ENCODE measurements at regions not wholly inside any gene's neighbourhood (a gene's known extent, or its start where the extent isn't known, plus 50 kb on each side); places are given as distances from the start of the nearest gene placed in this dataset.
"Not testable (repeated sequence)": the region's sequence is repeated elsewhere in the genome, so short reads cannot be mapped to it uniquely, and the experiment has no call there.

DNA sequence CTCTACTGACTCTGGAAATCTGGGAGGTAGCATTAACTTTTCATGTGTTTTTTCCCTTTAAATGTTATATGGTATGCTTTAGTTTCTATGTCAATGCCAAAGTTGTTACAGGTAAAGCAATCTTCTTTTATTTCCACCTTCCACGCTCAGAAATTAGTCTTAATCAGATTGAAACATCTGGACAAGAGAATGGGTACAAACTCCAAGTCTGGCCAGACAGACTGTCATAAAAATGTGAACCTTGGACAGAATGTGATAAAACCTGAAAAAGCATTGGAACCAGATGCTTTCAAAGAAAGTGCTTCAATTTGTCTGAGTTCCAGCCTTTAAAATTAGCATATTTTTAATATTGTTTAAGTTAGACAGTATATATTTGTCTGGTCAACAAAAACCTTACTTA, 110.7 kb upstream of the P2RY1 start:
- no peak for DNase-seq

- DNase-seq, result no peak
Observed at GRCh38 chr3:152728231-152728980, 106.5 kb upstream of the P2RY1 start.

DNA sequence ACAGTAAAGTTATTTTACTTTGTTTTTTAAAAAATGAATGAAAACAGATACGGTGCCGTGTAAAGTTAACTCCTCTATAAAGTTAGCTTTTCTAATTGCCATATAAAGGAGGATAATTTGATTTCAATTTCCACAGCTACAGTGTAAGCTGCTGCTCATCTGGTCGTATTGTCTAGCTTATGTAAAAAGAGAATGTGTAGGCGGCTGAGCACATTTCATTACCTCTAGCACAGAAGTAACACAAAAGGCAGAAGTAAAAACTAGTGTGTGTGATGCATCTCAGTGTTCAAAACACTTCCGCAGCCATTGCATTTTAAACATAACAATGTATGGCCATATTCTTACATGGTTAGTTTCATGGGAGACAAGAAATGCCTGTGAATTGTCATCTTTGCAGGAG, 105.0 kb upstream of the P2RY1 start:
- DNase-seq, result no peak

GRCh38 chr3:152731511-152731910, 103.4 kb upstream of the P2RY1 start:
- DNase-seq, result no peak

- DNase-seq, result no peak
Observed at GRCh38 chr3:152733584-152734119, 101.3 kb upstream of the P2RY1 start.

- peak in 1 of 5 experiments; percentile 63 for DNase-seq
Observed at GRCh38 chr3:152737021-152737908, 97.7 kb upstream of the P2RY1 start.

DNA sequence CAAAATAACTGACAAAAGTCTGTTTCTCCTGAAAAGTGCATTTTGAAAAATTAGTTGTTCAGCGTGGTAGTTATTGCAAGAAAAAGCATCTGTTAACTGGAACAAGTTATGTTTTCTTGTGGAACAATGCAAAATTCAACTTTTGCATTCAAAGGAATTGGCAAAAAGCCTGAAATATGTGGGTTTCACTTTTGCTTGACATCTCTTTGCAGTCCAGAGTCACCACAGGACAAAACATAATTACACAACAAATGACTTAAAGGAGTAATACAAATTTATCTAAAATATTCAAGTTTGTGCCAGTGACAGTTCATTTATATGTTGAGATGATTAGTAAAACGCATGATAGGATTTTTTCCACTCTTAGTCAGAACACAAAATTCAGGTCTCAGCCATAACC, 96.3 kb upstream of the P2RY1 start:
- peak in 1 of 5 experiments; percentile 1 for DNase-seq

DNA sequence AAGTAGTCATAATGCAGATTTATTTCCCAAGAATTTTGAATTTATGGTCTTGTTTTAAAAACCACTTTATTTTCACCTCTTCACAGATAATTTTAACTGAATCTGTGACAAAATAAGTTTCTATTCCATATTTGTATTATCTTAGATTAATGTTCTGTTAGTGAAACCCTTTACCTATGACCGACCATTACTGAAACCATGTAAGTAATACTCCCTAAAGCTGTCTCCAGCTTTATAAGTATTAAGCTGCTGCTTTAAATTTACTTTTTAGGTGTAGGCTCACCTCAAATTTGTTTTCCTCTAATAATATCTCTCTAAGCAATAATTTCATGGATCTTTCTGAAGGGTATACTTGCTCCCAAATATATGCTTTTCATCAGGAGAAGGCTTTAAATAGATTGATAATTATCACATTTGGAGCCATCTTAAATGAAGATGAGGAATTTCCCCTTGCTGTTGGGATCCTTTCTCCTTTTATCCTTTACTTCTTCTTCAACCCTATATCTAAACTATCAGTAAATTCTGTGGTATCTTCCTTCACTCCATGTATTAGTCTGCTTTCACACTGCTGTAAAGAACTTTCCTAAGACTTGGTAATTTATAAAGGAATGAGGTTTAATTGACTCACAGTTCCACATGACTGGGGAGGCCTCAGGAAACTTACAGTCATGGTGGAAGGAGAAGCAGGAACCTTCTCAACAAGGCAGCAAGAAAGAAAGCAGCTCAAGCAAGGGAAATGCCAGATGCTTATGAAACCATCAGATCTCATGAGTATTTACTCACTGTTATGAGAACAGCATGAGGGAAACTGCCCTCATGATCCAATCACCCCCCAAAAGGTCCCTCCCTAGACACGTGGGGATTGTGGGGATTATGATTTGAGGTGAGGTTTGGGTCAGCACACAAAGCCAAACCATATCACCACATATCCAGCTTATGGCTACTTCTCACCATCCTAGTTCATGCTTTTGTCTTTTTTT, 92.3 kb upstream of the P2RY1 start:
- no peak for DNase-seq

- DNase-seq, result no peak
Observed at GRCh38 chr3:152745646-152746045, 89.3 kb upstream of the P2RY1 start.

- no peak for DNase-seq
Observed at GRCh38 chr3:152754303-152754702, 80.6 kb upstream of the P2RY1 start.

DNA sequence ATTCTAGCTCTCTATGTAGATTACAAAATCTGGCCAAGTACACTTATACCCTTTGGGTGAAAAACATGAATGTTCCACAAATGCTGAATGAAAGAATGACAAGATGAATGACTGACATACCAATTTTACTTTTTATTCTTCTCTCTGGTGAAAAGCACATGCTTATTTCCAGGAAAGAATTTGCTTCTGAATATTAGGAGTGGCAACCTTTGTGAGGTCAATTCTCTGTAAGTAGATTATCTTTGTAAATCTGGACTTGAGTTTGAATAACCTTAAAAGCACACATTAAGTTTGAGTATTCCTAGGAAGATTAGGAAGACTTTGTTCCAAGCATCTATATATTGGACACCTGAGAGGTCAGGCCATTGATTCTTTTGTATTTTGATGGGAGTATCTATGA, 78.1 kb upstream of the P2RY1 start:
- DNase-seq, result no peak

- DNase-seq, result no peak
Observed at GRCh38 chr3:152760024-152760563, 74.8 kb upstream of the P2RY1 start.

DNA sequence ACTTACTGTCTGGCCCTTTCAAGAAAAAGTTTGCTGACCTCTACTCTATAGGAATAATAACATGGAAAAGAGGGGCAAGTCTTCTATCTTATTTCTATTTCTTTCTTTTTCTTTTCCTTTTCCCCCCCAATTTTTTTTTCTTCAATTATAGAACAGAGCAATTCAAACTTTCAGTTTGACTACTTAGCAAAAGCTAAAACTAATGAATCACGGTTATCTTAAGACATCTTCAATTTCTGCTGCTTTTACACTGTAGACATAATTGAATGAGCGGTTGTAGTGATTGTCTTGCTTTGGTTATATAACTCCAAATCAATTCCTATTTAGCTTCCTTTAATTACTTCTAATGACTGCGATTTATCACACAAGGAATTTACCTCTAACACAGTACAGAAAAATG, 74.3 kb upstream of the P2RY1 start:
- no peak for DNase-seq

- DNase-seq, result no peak
Observed at GRCh38 chr3:152768478-152768877, 66.5 kb upstream of the P2RY1 start.

GRCh38 chr3:152769523-152769922, 65.4 kb upstream of the P2RY1 start:
- no peak for DNase-seq

DNA sequence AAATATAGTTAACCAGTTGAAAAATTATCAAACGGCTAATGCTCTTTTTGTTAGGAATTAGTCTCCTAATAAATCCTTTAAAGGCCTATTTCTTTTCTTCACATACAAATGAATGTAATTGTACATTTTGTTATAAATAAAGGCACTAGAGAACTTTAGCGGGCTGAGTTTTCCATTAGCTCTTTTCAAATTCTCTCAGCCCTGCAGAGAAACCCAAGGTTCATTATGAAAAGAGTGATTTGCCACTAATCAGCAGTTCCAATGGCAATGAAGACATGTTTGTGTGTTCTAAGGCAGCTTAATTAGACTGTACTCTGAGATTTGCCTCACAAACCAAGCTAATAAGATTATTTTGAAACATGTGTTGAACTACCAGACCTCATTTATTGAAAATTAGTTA, 64.6 kb upstream of the P2RY1 start:
- no peak for DNase-seq

- DNase-seq, result no peak
Observed at GRCh38 chr3:152771120-152771519, 63.8 kb upstream of the P2RY1 start.

DNA sequence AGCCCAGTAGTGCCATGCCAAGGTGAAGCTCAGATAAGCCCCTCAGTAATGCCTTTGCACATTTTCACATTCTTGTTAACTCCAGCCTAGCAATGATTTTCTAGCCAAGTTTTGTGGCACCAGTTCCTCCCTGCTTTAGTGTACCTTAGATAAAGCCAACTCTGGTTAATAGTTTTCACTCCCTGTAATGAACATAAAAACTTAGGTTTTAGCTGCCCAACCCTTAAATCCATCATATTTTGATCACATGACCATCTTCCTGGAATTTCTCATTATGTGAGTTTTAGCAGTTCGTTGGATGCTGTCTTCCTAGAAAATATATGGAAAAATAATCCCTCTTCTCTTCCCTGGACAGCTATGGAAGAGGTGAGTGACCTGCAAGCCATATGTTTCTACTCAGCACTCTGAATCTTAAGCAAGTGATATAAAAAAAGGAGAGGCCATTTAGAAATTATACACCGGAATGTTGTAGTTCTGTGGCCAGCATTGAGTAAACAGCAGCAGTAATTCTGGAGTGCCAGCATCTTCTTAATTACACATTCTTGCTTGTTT, 62.2 kb upstream of the P2RY1 start:
- no peak for DNase-seq

DNA sequence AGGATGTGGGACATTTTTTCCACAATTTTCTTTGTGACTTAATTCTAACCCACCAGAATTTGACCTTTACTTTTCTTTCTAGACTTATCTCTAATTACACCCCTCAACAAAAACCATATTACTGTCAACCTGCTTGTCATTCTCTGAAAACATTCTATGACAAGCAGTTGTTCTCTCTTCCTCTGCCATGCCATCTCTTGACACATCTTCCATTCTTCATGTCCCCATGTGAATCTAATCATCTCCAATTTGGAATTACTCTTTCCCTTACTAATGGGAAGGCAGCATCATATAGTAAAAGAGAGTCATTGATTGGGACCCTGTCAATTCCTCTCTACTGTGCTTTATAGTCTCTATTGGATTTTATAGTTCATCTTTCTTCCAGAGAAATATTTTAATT, 61.3 kb upstream of the P2RY1 start:
- DNase-seq, result no peak

DNA sequence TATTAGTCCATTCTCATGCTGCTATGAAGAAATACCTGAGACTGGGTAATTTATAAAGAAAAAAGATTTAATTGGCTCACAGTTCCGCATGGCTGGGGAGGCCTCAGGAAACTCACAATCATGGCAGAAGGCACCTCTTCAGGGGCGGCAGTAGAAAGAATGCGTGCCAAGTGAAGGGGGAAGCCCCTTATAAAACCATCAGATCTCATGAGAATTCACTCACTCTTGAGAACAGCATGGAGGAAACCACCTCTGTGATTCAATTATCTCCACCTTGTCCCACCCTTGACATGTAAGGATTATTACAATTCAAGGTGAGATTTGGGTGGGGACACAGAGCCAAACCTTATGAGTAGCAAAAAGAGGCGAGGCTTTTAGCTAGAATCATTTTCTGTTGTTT, 60.7 kb upstream of the P2RY1 start:
- DNase-seq, result not testable (repeated sequence)

GRCh38 chr3:152778022-152778421, 56.9 kb upstream of the P2RY1 start:
- DNase-seq, result no peak

DNA sequence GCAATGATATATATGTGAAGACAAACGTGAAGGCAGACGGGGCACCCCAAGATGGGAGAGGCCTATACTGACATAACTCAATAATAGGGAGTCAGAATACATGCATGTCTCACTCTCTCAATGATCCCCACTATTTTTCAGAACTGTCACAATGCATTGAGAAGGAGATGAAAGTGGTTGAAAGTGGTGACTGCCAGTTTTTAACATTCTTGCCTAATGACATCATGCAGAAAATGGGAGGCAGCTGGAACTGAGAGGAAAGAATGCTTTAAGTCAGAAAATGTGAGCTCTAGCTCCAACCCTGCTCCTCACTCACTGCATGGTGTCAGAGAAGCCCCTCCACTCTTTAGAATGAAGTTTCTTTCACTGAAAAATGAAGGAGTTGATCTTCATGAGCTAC, 55.3 kb upstream of the P2RY1 start:
- DNase-seq, result no peak
